HL-60 (cell line): ENCODE measurements at regions not wholly inside any gene's neighbourhood (a gene's known extent, or its start where the extent isn't known, plus 50 kb on each side); places are given as distances from the start of the nearest gene placed in this dataset.

Source experiments
- DNase-seq, 2 experiments: peaks; one replicate each; pipeline ENCODE4 v3.0.0-alpha.2; 2010 to 2020; ENCODE audit warnings: low read depth in 1 of 2, low spot score in 1 of 2
- H3K27ac ChIP-seq: fragments of 250-450 bp; sonication (Bioruptor Pico); replicated peaks from 2 replicates; pipeline ENCODE4 v1.5.1; 2020; ENCODE audit warnings: mild to moderate bottlenecking, moderate library complexity
- H3K27me3 ChIP-seq: fragments of 250-450 bp; sonication (Bioruptor Pico); 2 replicates; pipeline ENCODE4 v1.5.1; 2021; ENCODE audit warnings: mild to moderate bottlenecking, moderate library complexity; ENCODE audit not compliant: insufficient read depth, poor library complexity, severe bottlenecking
- H3K4me3 ChIP-seq: replicated peaks from 2 replicates; pipeline ENCODE4 v1.5.1; 2011; ENCODE audit warnings: mild to moderate bottlenecking, control low read depth, low read length; ENCODE audit not compliant: insufficient read depth
- CTCF ChIP-seq: IDR thresholded peaks from one replicate; pipeline ENCODE4 v1.5.1; 2011; ENCODE audit warnings: low read length, control low read depth, inconsistent platforms; ENCODE audit not compliant: insufficient read depth
- GABPA ChIP-seq: IDR thresholded peaks from 2 replicates; pipeline ENCODE4 v1.6.1; 2012; ENCODE audit warnings: low read depth
- POLR2AphosphoS5 ChIP-seq: IDR thresholded peaks from 2 replicates; pipeline ENCODE4 v1.6.1; 2012; ENCODE audit warnings: low read depth
- REST ChIP-seq: IDR thresholded peaks from 2 replicates; pipeline ENCODE4 v1.6.1; 2012; ENCODE audit warnings: low read depth; ENCODE audit not compliant: insufficient replicate concordance
- SPI1 ChIP-seq: IDR thresholded peaks from 2 replicates; pipeline ENCODE4 v1.6.1; 2012; ENCODE audit warnings: low read depth, mild to moderate bottlenecking, borderline replicate concordance

- no peak overlapping the region for H3K4me3 ChIP-seq
- H3K27ac ChIP-seq = no peak overlapping the region
- no peak for TF ChIP-seq POLR2AphosphoS5
- TF ChIP-seq REST = no peak
- no peak for TF ChIP-seq GABPA
- TF ChIP-seq SPI1 = no peak
- TF ChIP-seq CTCF = no peak
- no peak for DNase-seq
- no peaks in the 10 kb centered on the region for H3K27me3 ChIP-seq
These were observed 531.0 kb downstream of the EPM2A start for GRCh38 chr6:145204301-145204700.

GRCh38 chr6:145206247-145206907, 528.9 kb downstream of the EPM2A start:
- H3K27ac ChIP-seq = no peak overlapping the region
- peaks cover 2% of the 10 kb centered on the region for H3K27me3 ChIP-seq
- no peak overlapping the region for H3K4me3 ChIP-seq
- no peak for DNase-seq
- TF ChIP-seq CTCF = no peak
- TF ChIP-seq REST = no peak
- no peak for TF ChIP-seq SPI1
- TF ChIP-seq POLR2AphosphoS5 = no peak
- no peak for TF ChIP-seq GABPA

- TF ChIP-seq REST (no peak), GABPA (no peak), CTCF (no peak), SPI1 (no peak), POLR2AphosphoS5 (no peak)
- Histone ChIP-seq H3K4me3 (no peak overlapping the region), H3K27me3 (peaks cover 2% of the 10 kb centered on the region), H3K27ac (no peak overlapping the region)
- no peak for DNase-seq
These were observed 526.8 kb downstream of the EPM2A start for GRCh38 chr6:145208474-145208873.
